ENCODE measurements at regions not wholly inside any gene's neighbourhood (a gene's known extent, or its start where the extent isn't known, plus 50 kb on each side); places are given as distances from the start of the nearest gene placed in this dataset.

GRCh38 chr4:132893787-132894186, 255.3 kb upstream of the PCDH10 start:
- DNase-seq = no peak

GRCh38 chr4:132901224-132901623, 247.9 kb upstream of the PCDH10 start:
- DNase-seq = no peak

- DNase-seq = no peak
Observed at GRCh38 chr4:132910229-132910748, 238.8 kb upstream of the PCDH10 start.

- DNase-seq = no peak
Observed at GRCh38 chr4:132918096-132918495, 231.0 kb upstream of the PCDH10 start.

GRCh38 chr4:132923516-132923915, 225.6 kb upstream of the PCDH10 start:
- DNase-seq = no peak

DNA sequence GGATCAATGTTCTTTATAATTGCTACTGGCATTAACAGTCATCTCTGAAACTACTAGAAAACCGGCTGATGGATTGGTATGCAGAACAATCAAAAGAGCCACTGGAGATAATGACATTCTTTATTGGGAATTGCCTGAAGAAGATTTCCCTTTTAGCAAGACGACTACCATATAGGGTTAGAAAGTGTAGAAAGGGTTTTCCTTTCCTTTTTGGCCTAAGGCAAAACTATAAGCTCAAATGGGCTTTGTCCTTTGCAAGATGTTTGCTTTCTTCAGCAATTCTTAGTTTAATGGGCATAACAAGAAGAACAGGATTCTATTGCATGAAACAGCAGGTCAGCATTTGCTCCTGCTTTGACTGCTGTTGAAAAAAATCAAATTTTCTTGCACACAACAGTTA, 214.2 kb upstream of the PCDH10 start:
- no peak for DNase-seq

DNA sequence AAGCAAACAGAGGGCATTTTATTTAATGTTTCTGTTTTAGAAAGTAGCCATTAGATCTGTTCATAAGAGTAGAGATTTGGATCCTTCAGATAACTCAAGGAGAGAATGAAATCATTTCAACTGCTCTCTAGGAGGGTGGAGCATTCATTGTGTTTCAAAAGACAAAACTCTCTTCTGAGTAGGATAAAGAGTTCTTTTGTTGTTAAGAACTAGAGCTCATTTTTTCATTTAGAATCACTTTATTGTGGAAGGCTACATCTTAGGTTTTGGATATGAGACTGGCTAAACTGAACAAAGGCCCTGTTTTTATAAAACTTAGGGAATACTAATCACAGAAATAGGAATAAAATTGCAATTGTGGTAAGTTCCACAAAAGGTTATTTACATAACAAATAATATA, 193.9 kb upstream of the PCDH10 start:
- no peak for DNase-seq

GRCh38 chr4:132956962-132957361, 192.1 kb upstream of the PCDH10 start:
- DNase-seq = no peak

GRCh38 chr4:132958457-132959263, 190.4 kb upstream of the PCDH10 start:
- no peak for DNase-seq

GRCh38 chr4:132981611-132982010, 167.5 kb upstream of the PCDH10 start:
- DNase-seq = no peak

GRCh38 chr4:132982151-132982550, 166.9 kb upstream of the PCDH10 start:
- DNase-seq = no peak

- no peak for DNase-seq
Observed at GRCh38 chr4:132991111-132991510, 158.0 kb upstream of the PCDH10 start.

GRCh38 chr4:132992686-132993085, 156.4 kb upstream of the PCDH10 start:
- DNase-seq = no peak

DNA sequence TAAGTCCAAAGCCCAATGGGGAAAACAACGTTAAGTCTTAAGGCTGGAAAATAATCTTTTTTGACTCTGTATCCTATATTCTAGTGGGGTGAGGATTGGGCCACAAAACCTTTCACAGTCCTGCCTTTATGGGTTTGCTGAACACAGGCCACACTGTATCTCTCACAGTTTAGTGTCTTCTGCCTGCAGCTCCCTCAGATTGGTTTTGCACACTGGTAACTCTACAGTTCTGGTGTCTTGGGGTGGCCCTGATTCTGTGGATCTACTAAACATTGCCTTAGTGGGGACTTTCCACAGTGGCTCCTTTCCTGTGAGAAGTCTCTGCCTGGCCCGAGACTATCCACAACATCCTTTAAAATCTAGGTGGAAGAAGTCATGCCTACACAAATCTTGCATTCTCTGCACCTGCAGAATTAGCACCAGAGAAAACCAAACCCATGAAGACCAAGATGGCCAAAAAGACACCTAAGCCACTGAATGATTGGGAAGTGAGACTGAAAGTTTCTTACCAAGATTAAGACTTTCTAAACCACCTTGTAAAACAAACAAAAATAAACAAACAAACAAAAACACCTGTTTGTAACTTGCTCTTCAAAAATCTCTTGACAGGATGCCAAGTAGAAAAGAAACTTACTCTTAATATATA, 150.4 kb upstream of the PCDH10 start:
- no peak for DNase-seq

DNA sequence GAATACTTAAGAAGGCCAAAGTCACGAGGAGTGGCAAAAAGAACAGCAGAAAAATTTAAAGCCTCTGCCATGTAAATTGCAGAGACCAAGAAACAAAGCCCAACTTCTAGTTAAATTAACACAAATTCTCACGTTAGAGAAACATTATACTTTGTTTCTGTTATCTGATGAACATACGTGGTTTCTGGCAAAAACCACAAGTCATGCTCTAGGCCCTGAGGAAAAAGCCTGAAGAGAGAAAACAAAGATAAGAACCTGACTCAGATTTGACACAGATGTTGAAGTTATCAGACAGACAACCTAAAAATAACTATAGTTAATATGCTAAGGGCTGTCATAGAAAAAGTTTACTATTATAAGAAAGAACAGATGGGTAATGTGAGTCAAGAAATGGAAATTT, 149.1 kb upstream of the PCDH10 start:
- no peak for DNase-seq

- no peak for DNase-seq
Observed at GRCh38 chr4:133003169-133003568, 145.9 kb upstream of the PCDH10 start.

- DNase-seq = no peak
Observed at GRCh38 chr4:133014473-133015135, 134.5 kb upstream of the PCDH10 start.

- DNase-seq = no peak
Observed at GRCh38 chr4:133045288-133045687, 103.8 kb upstream of the PCDH10 start.

- DNase-seq = no peak
Observed at GRCh38 chr4:133046156-133046555, 102.9 kb upstream of the PCDH10 start.

DNA sequence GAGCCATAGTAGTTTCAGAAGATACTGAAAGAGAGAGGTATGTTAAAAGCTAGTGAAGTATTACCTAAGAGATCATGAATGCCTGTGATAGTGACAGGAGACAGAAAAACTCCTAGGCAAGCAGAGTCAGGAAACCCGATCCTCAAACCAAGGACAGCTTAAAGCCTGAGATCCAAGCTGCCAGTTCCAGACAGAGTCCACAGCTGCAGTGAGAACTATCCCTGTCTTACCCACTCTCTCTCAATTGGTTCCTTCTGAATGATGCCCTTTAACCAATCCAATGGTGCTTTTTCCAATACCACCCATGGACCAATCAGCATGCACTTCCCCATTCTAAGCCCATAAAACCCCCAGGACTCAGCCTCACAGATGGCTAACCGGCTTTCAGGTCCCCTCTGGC, 90.4 kb upstream of the PCDH10 start:
- DNase-seq = no peak

DNA sequence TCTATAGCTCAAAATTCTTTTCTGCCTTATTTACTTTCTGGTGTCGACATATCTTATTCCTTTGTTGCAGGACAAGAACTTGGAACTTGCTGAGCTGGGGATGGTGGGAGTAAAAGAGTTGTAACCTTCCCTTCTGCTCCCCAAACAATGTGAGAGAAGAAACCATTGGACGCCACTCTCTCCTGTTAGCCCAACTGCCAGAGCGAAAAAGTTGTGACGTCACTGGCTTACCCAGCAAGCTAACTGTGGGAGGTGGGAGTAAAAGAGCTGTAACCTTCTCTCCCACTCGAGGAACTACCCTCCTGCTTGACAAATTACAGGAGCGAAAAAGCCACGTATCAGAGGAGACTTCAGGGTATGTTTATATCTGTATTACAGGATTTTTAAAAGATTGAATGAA, 90.0 kb upstream of the PCDH10 start:
- DNase-seq = no peak

GRCh38 chr4:133062851-133063250, 86.2 kb upstream of the PCDH10 start:
- no peak for DNase-seq

DNA sequence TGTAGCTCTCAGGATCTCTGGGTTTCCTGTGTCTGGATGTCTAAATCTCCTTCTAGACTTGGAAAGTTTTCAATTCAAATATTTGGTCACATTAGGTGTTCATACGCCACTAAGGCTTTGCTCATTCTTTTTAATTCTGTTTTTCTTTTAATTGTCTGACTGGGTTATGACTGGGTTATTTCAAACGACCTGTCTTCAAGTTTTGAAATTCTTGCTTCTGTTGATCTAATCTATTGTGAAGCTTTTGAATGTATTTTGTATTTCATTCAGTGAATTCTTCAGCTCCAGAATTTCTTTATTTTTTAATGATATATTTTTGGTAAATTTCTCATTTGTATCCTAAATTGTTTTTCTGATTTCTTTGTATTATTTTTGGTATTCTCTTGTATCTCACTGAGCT, 81.0 kb upstream of the PCDH10 start:
- no peak for DNase-seq

GRCh38 chr4:133081246-133081645, 67.8 kb upstream of the PCDH10 start:
- DNase-seq = no peak
